ENCODE measurements at regions not wholly inside any gene's neighbourhood (a gene's known extent, or its start where the extent isn't known, plus 50 kb on each side); places are given as distances from the start of the nearest gene placed in this dataset.

- no peak for TF ChIP-seq CUX1 (IDR thresholded peaks at IDR 0.05; ENCODE audit: insufficient replicate concordance, low read depth, low read length)
- TF ChIP-seq EED (IDR thresholded peaks at IDR 0.05; ENCODE audit: low read depth), result no peak
- TF ChIP-seq BACH1 (IDR thresholded peaks at IDR 0.05; ENCODE audit: borderline replicate concordance), result no peak
These were observed 154.9 kb upstream of the ANKRD28 start (continued) for GRCh38 chr3:15952543-15953175.

GRCh38 chr3:15953841-15954240 is 156.1 kb upstream of the ANKRD28 start:
- RAD21 ChIA-PET (ENCODE audit: unreplicated experiment), result no interaction called here
- intact Hi-C loops (cut with micrococcal nuclease; ENCODE audit: unreplicated experiment), result no loop called here
- ATAC-seq, result peak; percentile 74

More at GRCh38 chr3:15953841-15954240, 156.1 kb upstream of the ANKRD28 start:
- TF ChIP-seq RELB (IDR thresholded peaks at IDR 0.05; ENCODE audit: low read depth) (no peak), SRF (IDR thresholded peaks at IDR 0.05; ENCODE audit: low read depth in 2 of 2, low read length in 2 of 2) (no peak), CTCF (IDR thresholded peaks at IDR 0.05 in 2 of 3, conservative IDR thresholded peaks at IDR 0.05 in 1 of 3; ENCODE audit: control insufficient read depth in 2 of 3, extremely low read depth in 1 of 3, insufficient read depth in 1 of 3, low read depth in 3 of 3, low read length in 3 of 3) (peak; percentile 17 to 30 (median 19); a peak in 2 of 6 replicates), ZBTB33 (IDR thresholded peaks at IDR 0.05) (no peak), RAD21 (IDR thresholded peaks at IDR 0.05; ENCODE audit: insufficient read depth, low read depth, low read length) (peak; percentile 33; the same call in 1 of the 2 replicates), NR2C1 (IDR thresholded peaks at IDR 0.05) (no peak), NRF1 (conservative IDR thresholded peaks at IDR 0.05; ENCODE audit: low read depth, low read length) (no peak)
- no TSS peak for BruUV-seq (replicated peaks)
- Histone ChIP-seq H3K9ac (ENCODE audit: control insufficient read depth, insufficient read depth, low read length) (no peak overlapping the region), H3K79me2 (ENCODE audit: control insufficient read depth, insufficient read depth, low read length) (no peaks in the 10 kb centered on the region), H3K4me2 (ENCODE audit: control insufficient read depth, insufficient read depth) (no peak overlapping the region), H4K20me1 (ENCODE audit: control insufficient read depth, insufficient read depth) (no peaks in the 10 kb centered on the region), H3K4me3 (no peak overlapping the region), H3K9me3 (replicated peaks; ENCODE audit: control insufficient read depth, insufficient read depth, low read length) (no peaks in the 10 kb centered on the region), H3K27me3 (replicated peaks in 1 of 2; ENCODE audit: control insufficient read depth in 2 of 2, insufficient read depth in 2 of 2, low read length in 1 of 2) (no peaks in the 10 kb centered on the region), H3K4me1 (ENCODE audit: control insufficient read depth, insufficient read depth, low read length) (no peaks in the 10 kb centered on the region), H3K27ac (ENCODE audit: control insufficient read depth, insufficient read depth) (no peak overlapping the region), H2AFZ (ENCODE audit: control insufficient read depth, low read depth, low read length) (no peak overlapping the region), H3K36me3 (ENCODE audit: control insufficient read depth in 2 of 2, insufficient read depth in 2 of 2, low read length in 1 of 2) (no peaks in the 10 kb centered on the region)
- ChIA-PET SMC1A (ENCODE audit: uncharacterized antibody, unreplicated experiment) (interaction anchor here (0.8 to 2.1 kb wide), 4 partner anchors 55 to 137 kb away, joined by 3 to 7 read pairs (median 4); no protein-coding TSS in a partner anchor), POLR2A (no interaction called here), CTCF (interaction anchor here (0.6 to 2.2 kb wide), 9 partner anchors 15 to 461 kb away, joined by 3 to 14 read pairs (median 5); no protein-coding TSS in a partner anchor)
- in situ Hi-C loops (cut with MboI), result no loop called here
- FAIRE-seq (no peak), DNase-seq (ENCODE audit: low read depth, low spot score) (no peak)

Data from GM12878 (cell line).